ENCODE measurements at regions not wholly inside any gene's neighbourhood (a gene's known extent, or its start where the extent isn't known, plus 50 kb on each side); places are given as distances from the start of the nearest gene placed in this dataset.

- no peak for DNase-seq
- intact Hi-C loops (cut with DNase I) = no loop called here
Observed at GRCh38 chr20:57948180-57948955, 238.6 kb upstream of the PMEPA1 start.

- intact Hi-C loops (cut with DNase I) = no loop called here
- DNase-seq = no peak
Observed at GRCh38 chr20:57947421-57948179, 237.8 kb upstream of the PMEPA1 start.

GRCh38 chr20:57946559-57947315, 236.9 kb upstream of the PMEPA1 start:
- intact Hi-C loops (cut with DNase I) = no loop called here
- DNase-seq = no peak

- intact Hi-C loops (cut with DNase I) = no loop called here
- no peak for DNase-seq
Observed at GRCh38 chr20:57944988-57945387, 235.2 kb upstream of the PMEPA1 start.

GRCh38 chr20:57943950-57944349, 234.1 kb upstream of the PMEPA1 start:
- intact Hi-C loops (cut with DNase I) = no loop called here

GRCh38 chr20:57943291-57943690, 233.5 kb upstream of the PMEPA1 start:
- intact Hi-C loops (cut with DNase I) = no loop called here
- DNase-seq = no peak

More at GRCh38 chr20:57943950-57944349, 234.1 kb upstream of the PMEPA1 start:
- DNase-seq = no peak

- no peak for DNase-seq
- intact Hi-C loops (cut with DNase I) = no loop called here
Observed at GRCh38 chr20:57941604-57942381, 232.0 kb upstream of the PMEPA1 start.

- intact Hi-C loops (cut with DNase I) = no loop called here
- DNase-seq = no peak
Observed at GRCh38 chr20:57940868-57941522, 231.2 kb upstream of the PMEPA1 start.

GRCh38 chr20:57940376-57940775, 230.6 kb upstream of the PMEPA1 start:
- intact Hi-C loops (cut with DNase I) = no loop called here
- no peak for DNase-seq

- DNase-seq = no peak
- intact Hi-C loops (cut with DNase I) = no loop called here
Observed at GRCh38 chr20:57939499-57939898, 229.7 kb upstream of the PMEPA1 start.

- no peak for DNase-seq
- intact Hi-C loops (cut with DNase I) = no loop called here
Observed at GRCh38 chr20:57938158-57939108, 228.6 kb upstream of the PMEPA1 start.

GRCh38 chr20:57936636-57937385, 227.0 kb upstream of the PMEPA1 start:
- DNase-seq = no peak
- intact Hi-C loops (cut with DNase I) = no loop called here

- intact Hi-C loops (cut with DNase I) = no loop called here
- no peak for DNase-seq
Observed at GRCh38 chr20:57934913-57935312, 225.1 kb upstream of the PMEPA1 start.

- intact Hi-C loops (cut with DNase I) = no loop called here
Observed at GRCh38 chr20:57934007-57934805, 224.4 kb upstream of the PMEPA1 start.

GRCh38 chr20:57932227-57932864, 222.5 kb upstream of the PMEPA1 start:
- no peak for DNase-seq
- intact Hi-C loops (cut with DNase I) = no loop called here

More at GRCh38 chr20:57934007-57934805, 224.4 kb upstream of the PMEPA1 start:
- DNase-seq = no peak

Data from head of caudate nucleus (tissue), 42 donors.